ENCODE measurements at regions not wholly inside any gene's neighbourhood (a gene's known extent, or its start where the extent isn't known, plus 50 kb on each side); places are given as distances from the start of the nearest gene placed in this dataset.
"Not testable (repeated sequence)": the region's sequence is repeated elsewhere in the genome, so short reads cannot be mapped to it uniquely, and the experiment has no call there.

GRCh38 chr12:25424211-25424731 is 128.8 kb downstream of the LMNTD1 start:
- DNase-seq, result no peak

- no peak for DNase-seq
Measured at GRCh38 chr12:25423355-25424050, 129.6 kb downstream of the LMNTD1 start.

GRCh38 chr12:25422241-25422640 is 130.8 kb downstream of the LMNTD1 start:
- no peak for DNase-seq

- no peak for DNase-seq
Measured at GRCh38 chr12:25421651-25422167, 131.4 kb downstream of the LMNTD1 start.

- no peak for DNase-seq
Measured at GRCh38 chr12:25420116-25420515, 133.0 kb downstream of the LMNTD1 start.

GRCh38 chr12:25419595-25419994 is 133.5 kb downstream of the LMNTD1 start:
- no peak for DNase-seq

- no peak for DNase-seq
Measured at GRCh38 chr12:25417071-25417470, 136.0 kb downstream of the LMNTD1 start.

- DNase-seq, result no peak
Measured at GRCh38 chr12:25416516-25416915, 136.6 kb downstream of the LMNTD1 start.

GRCh38 chr12:25415004-25415403 is 138.1 kb downstream of the LMNTD1 start:
- DNase-seq, result no peak

GRCh38 chr12:25412735-25413134 is 140.3 kb downstream of the LMNTD1 start:
- no peak for DNase-seq

- no peak for DNase-seq
Measured at GRCh38 chr12:25404955-25405354, 148.1 kb downstream of the LMNTD1 start.

GRCh38 chr12:25401547-25402345 is 151.0 kb upstream of the KRAS start:
- DNase-seq, result no peak

- DNase-seq, result no peak
Measured at GRCh38 chr12:25397001-25397400, 146.3 kb upstream of the KRAS start.

- DNase-seq, result no peak
Measured at GRCh38 chr12:25395227-25395626, 144.5 kb upstream of the KRAS start.

- not testable (repeated sequence) for DNase-seq
Measured at GRCh38 chr12:25394775-25395174, 144.0 kb upstream of the KRAS start.

- DNase-seq, result no peak
Measured at GRCh38 chr12:25394025-25394424, 143.3 kb upstream of the KRAS start.

GRCh38 chr12:25391346-25391745 is 140.6 kb upstream of the KRAS start:
- not testable (repeated sequence) for DNase-seq

- peak; percentile 34 to 52 for DNase-seq
Measured at GRCh38 chr12:25388183-25388582, 137.5 kb upstream of the KRAS start.

GRCh38 chr12:25387732-25388050 is 137.0 kb upstream of the KRAS start:
- no peak for DNase-seq

- DNase-seq, result peak; percentile 68 to 78
Measured at GRCh38 chr12:25386831-25387731, 136.4 kb upstream of the KRAS start.

GRCh38 chr12:25384893-25385248 is 134.1 kb upstream of the KRAS start:
- no peak for DNase-seq

- no peak for DNase-seq
Measured at GRCh38 chr12:25384038-25384892, 133.5 kb upstream of the KRAS start.
